ENCODE measurements at regions not wholly inside any gene's neighbourhood (a gene's known extent, or its start where the extent isn't known, plus 50 kb on each side); places are given as distances from the start of the nearest gene placed in this dataset.

DNA sequence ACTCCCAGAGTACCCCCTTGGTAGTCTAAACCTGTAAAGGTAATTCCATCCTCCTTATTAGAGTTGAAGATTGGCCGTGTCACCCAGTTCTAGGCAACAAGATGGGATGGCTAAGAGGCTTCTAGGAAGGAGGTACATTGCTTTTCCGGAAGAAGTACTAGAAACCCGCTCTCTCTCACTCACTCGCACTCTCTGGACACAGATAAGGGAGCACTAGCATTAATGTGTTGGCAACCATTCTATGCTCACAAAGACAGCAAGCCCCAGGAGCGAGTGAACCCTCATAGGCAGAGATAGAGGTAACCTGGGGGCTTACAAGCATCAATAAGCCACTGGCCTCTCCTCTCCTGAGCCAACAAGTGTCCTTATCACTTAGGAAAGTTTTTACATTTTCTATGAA is 503.2 kb upstream of the JARID2 start:
- no peak for DNase-seq

DNA sequence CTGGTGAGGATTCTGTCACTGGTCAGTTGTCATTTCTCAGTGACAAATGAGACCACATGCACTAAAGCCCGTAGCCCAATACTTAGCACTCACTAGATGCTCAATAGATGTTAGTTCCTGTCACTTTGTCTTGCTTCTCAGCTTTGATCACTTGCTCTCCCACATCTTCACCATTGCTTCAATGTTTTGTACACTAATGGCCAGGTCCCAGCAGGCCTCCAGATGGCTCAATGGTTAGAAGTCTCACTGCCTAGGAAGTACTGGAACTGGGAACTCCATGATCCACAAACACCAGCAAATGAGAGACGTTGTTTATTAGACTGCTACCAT is 502.8 kb upstream of the JARID2 start:
- DNase-seq, result no peak

DNA sequence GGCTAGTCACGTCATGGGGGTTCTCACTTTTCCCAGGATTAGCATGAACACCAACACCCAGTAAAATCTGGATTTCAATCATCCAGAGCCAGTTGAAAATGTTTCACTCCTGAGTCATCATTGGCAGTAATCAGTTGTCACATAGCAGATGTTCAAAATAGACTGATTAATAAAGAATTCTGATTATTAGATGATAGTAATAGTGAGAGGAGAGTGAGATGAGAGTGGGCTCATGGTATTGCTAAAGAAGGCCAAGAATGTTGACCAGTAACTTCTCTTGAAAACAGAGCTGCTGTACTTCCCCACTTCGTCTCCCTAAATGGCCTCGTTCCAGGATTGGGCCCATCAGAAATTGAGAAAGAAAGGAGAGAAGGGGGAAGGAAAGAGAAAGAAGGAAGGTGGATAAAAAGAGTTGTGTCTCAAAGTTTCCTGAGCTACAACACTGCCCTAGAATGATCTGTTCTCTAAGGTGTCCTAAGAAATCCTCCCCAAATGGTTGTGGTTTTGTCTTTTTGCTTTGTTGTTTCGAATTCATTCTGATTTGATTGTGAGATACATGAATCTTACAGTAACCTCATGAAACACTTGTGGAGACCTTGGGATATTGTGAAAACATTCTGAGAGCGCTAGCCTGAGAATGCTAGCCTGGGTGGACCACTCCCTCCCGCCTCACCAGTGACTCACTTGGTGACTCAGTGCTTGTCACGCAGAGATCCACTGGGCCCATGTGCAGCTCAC is 502.2 kb upstream of the JARID2 start:
- DNase-seq, result no peak

DNA sequence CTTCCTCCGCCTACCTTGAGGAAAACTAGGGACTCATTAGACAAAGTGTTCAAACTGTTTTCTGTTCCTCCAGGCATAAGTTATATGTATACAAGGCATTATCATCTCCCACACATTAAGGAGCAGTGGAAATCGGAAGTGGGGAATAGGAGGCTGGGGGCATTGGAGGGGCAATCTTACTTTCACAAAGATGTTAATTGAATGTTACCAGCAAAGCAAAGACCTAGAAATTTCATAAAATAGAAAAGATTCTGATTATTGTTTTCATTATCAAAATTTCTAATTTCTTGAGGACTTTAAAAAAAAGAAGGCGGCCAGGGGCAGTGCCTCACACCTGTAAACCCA is 501.7 kb upstream of the JARID2 start:
- DNase-seq, result no peak

DNA sequence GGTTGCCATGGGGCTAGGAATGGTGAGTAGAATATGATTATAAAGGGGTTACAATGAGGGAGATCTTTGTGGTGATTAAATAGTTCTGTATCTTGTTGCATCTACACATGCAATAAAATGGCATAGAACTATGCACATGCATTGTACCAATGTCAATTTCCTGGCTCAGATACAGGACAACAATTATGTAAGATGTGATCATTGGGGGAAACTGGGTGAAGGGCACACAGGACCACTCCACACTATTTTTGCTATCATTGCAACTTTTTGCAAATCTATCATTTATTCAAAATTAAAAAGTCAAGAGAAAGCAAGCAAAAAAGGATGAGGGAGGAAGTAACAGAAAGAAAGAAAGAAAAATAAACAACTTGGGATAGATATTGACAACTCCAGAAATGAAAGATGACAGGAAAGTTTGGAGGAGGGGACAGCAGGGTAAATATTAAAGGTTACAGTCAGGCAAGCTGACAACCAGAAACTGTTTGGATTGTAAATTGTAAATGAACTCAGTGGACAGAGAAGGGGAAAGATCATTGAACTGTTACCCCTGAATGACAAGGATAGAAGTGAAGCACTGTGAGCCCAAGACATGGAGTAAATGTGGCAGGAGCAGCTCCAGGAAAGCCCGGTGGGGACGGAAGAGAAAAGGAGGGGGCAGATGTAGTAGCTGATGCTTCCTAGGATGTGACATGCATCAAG is 499.6 kb upstream of the JARID2 start:
- no peak for DNase-seq

DNA sequence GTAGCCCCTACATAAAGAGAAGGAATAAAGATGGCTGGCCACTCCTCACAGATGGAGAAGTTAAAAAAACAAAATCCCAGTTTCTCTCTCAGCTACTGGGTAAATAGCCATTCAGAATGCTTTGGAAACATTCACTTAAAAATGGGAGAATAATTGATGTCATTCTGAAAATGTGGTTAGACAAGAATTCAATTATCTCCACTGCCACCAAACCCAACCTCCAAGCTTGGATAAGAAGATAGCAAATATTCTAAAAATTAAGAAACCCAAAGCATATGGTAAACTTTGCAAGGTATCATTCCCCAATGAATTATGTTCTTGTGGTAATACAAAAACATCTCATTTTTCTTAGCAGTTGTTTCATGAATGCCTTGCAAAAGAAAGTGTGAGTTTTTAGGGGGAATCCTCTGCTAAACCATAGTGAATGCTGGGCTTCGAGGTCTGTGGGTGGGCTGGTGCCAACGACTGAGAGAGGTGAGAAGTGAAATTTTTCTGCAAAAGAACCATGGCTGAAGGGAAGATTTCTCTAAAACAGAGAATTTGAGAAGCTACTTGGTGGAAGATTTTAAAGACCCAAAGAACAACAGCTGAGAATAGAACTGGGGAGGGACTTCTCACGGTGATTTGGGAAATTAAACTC is 497.9 kb upstream of the JARID2 start:
- DNase-seq, result no peak

DNA sequence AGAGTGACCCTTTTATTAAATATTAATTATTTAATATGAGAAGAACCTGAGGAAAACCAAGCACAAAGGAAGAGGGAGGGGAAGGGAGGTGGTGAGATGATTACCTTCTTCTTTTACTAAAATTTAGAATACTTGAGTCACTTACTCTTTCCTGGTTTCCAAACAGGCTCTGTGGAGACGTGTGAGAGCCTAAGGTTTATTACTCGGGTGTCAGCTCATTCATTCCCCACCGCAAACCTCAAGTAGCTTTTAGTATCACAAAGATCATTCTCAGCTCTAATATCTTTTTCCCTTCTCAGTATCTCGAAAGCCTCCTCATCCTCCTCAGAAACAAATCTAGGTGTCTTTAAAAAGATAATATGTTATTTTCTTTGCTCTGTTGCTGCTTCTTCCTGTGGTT is 497.2 kb upstream of the JARID2 start:
- DNase-seq, result no peak

DNA sequence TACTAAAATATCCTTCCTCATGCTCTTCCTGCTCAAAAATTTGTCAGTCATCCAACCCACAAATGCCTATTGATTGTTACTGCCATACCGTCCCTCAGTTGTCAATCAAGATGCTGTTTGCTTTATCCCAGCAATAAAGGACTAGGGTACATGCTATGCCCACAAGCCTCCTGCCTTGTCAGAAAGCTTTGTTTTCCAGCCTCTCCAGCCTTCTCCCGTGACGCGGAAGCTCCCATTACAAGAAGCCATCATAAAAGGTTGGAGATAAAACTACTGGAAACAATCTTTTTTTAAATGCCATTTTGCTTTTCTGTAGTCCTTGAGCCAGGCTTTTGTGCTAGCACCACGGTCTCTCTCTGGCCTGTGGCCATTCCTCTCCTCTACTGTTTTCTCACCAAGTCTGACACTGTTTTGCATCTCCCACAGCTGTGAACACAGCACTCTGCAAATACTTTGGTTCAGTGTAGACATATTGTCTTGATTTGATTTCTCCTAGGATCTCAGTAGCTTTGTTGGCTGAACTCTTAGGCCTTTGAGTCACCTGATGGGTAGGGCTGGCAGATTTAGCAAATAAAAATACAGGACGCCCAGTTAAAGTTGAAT is 495.7 kb upstream of the JARID2 start:
- DNase-seq, result peak in 1 of 58 donors; percentile 1

DNA sequence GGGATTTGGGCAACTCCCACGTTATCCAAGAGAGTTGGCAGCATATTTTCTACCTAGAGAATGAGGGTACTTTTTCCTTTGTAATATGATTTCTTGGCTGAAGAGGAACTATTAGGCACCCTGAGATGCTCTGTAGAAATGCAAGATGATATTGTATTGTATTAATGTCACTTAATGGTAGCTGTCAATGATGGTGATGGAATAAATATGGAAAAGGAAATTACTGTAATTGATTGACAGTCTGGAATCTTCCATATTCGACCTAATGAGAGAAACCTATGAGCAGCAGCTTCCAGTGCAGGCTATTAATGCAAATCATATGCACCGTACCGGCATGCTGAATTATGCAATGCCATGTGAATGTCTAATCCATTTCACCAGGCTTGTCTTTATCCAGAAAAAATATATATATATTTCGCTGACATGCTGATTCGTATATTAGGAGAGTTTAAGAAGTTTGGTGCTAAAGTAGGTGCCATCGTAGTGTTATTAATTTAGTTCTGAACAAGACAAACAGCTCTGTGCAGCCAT is 494.2 kb upstream of the JARID2 start:
- no peak for DNase-seq

DNA sequence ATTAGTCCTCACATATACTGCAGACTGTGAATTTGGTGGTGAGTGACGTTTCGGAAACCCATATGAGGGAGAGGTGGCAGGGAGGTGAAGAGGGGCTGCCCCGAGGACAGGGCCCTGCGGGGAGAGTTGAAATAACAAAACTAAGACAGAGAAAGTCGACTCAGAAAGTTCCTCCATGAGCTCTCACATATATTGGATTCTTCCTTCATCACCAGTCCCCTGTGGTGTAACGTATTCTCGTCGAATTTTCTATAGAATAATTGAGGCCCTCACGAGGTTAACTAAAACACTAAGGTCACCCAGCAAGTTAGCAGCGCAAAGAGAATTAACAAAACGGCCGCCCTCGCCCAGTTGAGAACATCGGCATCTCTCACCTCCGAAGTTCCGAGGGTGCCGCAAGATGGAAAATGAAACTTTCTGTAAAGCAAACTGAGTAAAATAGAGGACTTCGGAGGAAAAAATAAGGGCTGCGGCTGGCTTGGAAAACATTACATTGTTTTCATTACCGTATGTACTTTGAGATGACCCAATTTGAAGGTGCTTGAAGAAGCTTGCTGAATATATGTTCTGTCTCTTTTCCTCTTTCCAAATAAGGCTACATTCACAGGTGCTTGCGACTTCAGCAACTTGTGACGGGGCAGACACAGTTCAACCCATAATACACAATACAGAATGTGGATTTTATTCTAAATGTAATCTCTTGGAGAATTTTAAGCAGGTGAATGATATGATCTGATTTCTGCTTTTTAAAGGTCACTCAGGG is 490.9 kb upstream of the JARID2 start:
- no peak for DNase-seq

DNA sequence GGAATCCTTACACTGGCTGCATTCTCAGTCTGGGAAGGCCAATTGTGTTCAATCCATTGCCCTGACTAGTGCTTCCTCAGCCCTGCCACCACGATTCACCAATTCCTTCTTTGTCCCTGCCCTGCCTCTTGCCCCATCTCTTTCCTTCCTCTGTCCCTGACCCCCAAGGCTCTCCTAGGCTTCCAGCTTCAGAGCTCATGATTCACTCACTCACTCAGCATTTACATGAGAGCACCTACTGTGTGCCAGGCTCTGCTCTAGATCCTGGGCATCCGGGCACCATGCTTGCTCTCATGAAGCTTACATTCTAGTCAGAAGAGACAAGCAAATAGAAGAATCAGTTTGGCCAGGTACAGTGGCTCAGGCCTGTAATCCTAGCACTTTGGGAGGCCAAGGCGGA is 489.5 kb upstream of the JARID2 start:
- no peak for DNase-seq

DNA sequence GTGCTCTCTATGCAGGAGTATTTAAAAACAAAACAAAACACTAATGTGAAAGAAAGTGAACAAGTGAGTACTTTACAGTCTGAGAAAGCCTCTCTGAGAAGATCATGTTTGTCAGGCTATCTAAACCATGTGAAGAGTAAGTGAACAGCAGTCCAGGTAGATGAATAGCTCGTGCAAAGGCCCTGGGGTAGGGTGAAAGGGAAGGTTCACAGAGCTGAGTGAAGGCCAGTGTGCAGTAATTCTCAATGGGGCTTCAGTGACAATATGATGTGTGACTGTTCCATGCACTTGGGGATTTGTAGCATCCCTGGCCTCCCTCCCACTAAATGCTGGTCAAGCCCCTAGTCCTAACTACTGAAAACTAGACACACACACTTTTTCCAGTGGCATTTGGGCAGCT is 488.9 kb upstream of the JARID2 start:
- no peak for DNase-seq

DNA sequence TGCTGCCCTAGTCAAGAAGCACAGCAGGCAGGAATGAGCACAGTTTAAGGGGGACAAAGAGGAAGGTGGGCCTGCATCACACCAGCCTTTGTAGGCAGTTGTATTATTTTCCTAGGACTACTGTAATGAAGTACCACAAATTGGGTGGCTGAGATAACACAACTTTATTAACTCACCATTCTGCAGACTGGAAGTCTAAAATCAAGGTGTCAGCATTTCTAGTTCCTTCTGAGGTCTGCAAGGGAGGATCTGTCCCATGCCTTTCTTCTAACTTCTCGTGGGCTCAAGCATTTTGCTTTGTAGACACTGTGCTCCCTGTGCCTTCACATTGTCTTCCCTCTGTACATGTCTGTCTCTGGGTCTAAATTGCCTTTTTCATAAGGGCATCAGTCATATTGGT is 488.5 kb upstream of the JARID2 start:
- DNase-seq, result no peak

DNA sequence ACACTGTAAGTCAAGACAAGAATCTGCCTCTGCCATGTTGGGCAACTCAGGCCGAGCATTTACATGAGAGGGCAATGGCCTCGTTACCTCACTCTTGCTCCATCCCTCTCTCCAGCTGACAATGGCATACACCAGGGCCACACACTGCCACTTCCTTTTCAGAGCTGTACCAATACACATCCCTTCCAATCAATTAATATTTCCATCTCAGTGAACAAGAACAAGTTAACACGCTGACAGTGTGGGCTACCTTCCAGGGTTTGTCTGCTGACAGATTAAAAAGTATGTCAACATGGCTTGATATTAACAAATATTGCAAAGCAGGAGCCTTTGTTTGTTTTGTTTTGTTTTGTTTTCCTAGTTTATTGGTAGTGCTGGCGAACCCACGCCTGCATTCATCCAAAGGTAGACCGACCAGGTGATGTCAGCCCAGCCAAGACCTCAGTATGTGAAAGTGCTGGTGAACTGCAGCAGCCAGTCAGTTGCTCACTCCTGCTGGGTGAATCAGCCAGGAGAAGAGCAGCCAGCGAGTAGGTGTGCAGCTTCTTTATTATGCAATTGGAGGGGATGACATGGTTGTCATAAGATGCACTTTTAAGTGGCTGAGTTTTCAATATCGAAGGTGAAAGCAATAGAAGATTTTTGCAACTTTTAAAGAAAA is 487.3 kb upstream of the JARID2 start:
- DNase-seq, result peak in 1 of 58 donors; percentile 12

DNA sequence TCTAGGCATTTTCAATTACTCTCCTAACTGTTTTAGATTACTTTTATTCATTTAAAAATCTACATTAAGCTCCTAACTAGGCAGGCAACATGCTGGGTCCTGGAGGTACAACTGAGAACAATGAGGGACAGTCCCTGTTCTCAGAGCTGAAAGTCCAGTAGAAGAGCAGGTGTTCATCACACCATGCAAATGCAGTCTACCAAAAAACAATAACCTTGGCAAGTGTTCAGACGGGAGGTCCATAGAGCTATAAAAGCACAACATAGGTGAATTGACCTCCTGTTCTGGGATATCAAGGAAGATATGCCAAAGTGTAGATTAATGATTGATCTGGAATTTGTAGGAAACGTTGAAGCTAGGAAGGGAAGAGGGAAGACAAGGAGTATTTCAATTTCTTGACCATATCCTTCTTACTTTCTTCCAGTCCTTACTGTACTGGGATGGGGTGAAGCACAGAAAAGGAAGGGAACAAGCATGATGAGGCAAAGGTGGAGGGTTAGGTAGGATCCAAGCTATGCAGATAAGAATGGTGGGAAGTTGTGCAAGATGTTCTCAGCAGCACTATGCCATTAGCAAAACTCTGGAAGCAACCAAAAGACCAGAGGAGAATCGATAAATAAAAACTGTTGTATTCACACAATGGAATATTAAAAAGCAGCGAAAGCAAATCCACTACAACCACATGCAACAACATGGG is 485.7 kb upstream of the JARID2 start:
- DNase-seq, result no peak

DNA sequence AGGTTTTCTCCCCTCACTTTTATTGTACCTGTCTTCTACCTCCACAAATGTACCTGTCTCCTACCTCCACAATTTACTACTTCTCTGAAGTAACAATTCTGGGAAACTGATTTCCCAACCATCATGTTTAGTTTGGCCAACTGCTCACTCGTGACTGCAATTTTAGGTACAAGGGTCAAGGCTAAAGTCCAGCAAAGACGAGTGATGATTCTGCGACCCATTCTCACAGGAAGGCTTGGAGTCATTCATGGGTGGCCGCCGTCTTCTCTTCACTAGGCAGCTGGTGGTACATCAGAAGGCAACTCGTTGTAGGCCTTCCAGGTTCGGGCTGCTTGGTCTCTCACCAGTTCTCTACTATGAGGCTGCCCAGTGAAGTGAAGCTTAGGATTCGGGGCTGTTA is 483.8 kb upstream of the JARID2 start:
- DNase-seq, result no peak

DNA sequence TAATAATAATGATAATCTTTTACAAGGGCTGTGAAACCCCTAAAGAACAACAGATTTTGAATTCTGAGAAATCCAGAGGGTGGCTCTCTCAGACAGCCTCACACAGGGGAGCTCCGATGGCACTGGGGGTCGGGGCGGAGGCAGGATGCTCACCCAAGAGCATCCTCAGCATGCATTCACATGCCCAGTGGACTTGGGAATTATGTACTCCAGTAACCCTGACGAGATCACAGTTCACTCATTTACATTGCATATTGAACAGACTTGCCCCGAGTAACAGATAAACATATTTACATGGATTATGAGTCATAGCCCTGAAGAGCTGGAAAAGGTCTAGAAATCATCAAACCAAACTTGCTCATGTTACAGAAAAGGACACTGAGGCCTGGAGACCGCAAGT is 482.7 kb upstream of the JARID2 start:
- no peak for DNase-seq

DNA sequence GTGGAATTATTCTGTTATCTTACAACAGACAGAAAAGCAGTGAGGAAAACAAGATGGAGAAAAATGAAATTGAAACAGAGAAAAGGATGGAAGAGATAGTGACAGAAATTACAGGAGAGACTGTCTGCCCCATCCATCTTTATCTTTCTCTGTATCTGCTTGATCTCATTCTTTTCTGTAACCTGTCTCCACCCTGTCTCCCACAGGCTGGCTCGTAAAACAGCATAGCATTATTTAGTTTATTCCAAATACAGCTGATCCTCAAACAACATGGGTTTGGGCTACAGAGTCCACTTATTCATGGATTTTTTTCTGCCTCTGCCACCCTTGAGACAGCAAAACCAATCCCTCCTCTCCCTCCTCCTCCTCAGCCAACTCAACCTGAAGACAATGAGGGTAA is 482.3 kb upstream of the JARID2 start:
- no peak for DNase-seq

DNA sequence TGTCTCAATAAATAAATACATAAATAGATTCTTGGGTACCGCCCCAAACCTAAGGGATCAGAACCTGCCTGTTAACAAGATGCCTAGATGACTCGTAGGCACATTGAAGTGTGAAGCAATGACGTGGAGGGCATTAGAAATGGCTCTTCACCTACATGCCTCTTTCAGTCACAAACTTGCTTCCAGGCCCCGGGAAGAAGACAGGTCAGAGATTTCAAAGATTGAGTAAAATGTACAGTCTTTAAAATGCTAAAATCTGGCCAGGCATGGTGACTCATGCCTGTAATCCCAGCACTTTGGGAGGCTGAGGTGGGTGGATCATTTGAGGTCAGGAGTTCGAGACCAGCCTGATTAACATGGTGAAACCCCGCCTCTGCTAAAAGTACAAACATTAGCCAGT is 480.8 kb upstream of the JARID2 start:
- DNase-seq, result no peak

DNA sequence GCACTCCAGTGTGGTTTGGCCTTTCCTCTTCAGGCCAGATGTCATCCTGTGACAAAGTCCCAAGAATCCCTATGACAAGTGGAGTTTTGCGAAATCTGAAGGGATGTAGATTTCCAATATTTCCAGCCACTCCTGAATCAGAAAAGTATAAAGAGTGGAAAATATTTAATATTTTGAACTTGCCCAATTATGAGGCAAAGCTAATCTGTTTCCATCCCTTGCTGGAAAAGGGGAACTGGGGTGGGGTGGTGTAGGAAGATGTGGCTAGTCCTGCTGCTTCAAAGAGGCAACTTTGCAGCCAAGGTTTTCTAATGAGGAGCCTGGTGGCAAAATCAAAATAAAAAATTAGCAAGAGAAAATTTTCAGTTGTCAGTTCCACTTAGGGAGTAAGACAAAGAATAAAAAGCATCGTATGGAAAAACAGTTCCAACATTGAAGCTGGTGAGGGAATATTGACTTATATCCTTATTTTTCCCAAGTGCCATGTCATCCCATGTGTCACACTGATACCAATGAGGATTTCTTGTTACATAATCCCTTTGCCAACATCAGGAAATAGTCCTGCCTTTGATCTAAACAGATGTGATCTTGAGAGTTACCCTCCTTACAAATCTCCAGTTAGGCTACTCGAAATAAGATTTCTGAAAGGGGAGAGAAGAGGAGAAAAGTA is 480.0 kb upstream of the JARID2 start:
- no peak for DNase-seq
